ENCODE measurements at regions not wholly inside any gene's neighbourhood (a gene's known extent, or its start where the extent isn't known, plus 50 kb on each side); places are given as distances from the start of the nearest gene placed in this dataset.

DNA sequence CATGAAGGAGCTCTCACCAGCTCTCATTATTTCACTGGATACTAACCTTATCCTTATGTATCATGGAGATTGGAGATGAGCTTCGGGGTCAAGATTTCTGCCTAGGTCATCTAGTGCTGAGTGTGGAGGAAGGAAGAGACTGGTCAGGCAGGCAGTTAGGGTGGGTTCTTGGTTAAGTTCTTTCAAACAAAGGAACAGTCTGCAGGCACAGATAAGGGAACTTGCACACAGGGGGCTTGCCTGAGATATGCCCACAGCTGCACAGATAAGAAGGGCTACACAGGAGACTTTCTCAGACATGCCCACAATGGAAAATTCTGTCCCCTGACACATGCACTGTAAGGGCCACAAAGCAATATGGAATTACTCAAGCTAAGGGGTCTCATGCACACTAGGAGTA lies 904.1 kb downstream of the NLGN4X start:
- no TSS peak for BruUV-seq (replicated peaks)
- in situ Hi-C loops (cut with MboI), result no loop called here
- SMC1A ChIA-PET (ENCODE audit: uncharacterized antibody, unreplicated experiment), result no interaction called here

More for the DNA sequence above, 904.1 kb downstream of the NLGN4X start:
- no peaks in the 10 kb centered on the region for H4K20me1 ChIP-seq (ENCODE audit: control insufficient read depth, insufficient read depth)
- WGBS (ENCODE audit: insufficient coverage, insufficient replicate concordance, low lambda C conversion rate, missing lambda C conversion rate), result 5% methylated on average over 1 of the region's 1 CpG
- no peak overlapping the region for H3K4me2 ChIP-seq (ENCODE audit: control insufficient read depth, insufficient read depth)
- no peaks in the 10 kb centered on the region for H3K36me3 ChIP-seq (ENCODE audit: control insufficient read depth in 2 of 2, insufficient read depth in 2 of 2, low read length in 1 of 2)
- intact Hi-C loops (cut with micrococcal nuclease; ENCODE audit: unreplicated experiment), result no loop called here
- H2AFZ ChIP-seq (ENCODE audit: control insufficient read depth, low read depth, low read length), result no peak overlapping the region
- H3K4me3 ChIP-seq, result no peak overlapping the region
- ChIA-PET RAD21 (ENCODE audit: unreplicated experiment) (no interaction called here), CTCF (no interaction called here), POLR2A (no interaction called here)
- TF ChIP-seq SMC3 (IDR thresholded peaks at IDR 0.05; ENCODE audit: borderline replicate concordance, low read length) (no peak), TARDBP (IDR thresholded peaks at IDR 0.05; ENCODE audit: borderline replicate concordance) (no peak), NR2F1 (conservative IDR thresholded peaks at IDR 0.05) (no peak), BHLHE40 (IDR thresholded peaks at IDR 0.05; ENCODE audit: borderline replicate concordance in 1 of 2, low read depth in 2 of 2, low read length in 1 of 2) (no peak), POLR2AphosphoS5 (IDR thresholded peaks at IDR 0.05; ENCODE audit: low read length) (no peak), SMAD1 (IDR thresholded peaks at IDR 0.05; ENCODE audit: low read depth, partially characterized antibody) (no peak), GABPA (IDR thresholded peaks at IDR 0.05; ENCODE audit: low read depth) (no peak), CHD4 (IDR thresholded peaks at IDR 0.05) (no peak)
- TF ChIP-seq, protein P1, sequence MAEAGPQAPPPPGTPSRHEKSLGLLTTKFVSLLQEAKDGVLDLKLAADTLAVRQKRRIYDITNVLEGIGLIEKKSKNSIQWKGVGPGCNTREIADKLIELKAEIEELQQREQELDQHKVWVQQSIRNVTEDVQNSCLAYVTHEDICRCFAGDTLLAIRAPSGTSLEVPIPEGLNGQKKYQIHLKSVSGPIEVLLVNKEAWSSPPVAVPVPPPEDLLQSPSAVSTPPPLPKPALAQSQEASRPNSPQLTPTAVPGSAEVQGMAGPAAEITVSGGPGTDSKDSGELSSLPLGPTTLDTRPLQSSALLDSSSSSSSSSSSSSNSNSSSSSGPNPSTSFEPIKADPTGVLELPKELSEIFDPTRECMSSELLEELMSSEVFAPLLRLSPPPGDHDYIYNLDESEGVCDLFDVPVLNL (IDR thresholded peaks at IDR 0.05; ENCODE audit: low read depth, low read length), result no peak
- TF ChIP-seq, protein P2, sequence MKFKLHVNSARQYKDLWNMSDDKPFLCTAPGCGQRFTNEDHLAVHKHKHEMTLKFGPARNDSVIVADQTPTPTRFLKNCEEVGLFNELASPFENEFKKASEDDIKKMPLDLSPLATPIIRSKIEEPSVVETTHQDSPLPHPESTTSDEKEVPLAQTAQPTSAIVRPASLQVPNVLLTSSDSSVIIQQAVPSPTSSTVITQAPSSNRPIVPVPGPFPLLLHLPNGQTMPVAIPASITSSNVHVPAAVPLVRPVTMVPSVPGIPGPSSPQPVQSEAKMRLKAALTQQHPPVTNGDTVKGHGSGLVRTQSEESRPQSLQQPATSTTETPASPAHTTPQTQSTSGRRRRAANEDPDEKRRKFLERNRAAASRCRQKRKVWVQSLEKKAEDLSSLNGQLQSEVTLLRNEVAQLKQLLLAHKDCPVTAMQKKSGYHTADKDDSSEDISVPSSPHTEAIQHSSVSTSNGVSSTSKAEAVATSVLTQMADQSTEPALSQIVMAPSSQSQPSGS (IDR thresholded peaks at IDR 0.05; ENCODE audit: low read length), result no peak
- H3K4me1 ChIP-seq (ENCODE audit: control insufficient read depth, insufficient read depth, low read length), result no peaks in the 10 kb centered on the region
- no peak for ATAC-seq
- H3K9me3 ChIP-seq (replicated peaks; ENCODE audit: control insufficient read depth, insufficient read depth, low read length), result no peaks in the 10 kb centered on the region
- no peaks in the 10 kb centered on the region for H3K27me3 ChIP-seq (replicated peaks in 1 of 2; ENCODE audit: control insufficient read depth in 2 of 2, insufficient read depth in 2 of 2, low read length in 1 of 2)
- FAIRE-seq, result no peak
- no peak for DNase-seq (ENCODE audit: low read depth, low spot score)
- no peaks in the 10 kb centered on the region for H3K79me2 ChIP-seq (ENCODE audit: control insufficient read depth, insufficient read depth, low read length)
- H3K27ac ChIP-seq (ENCODE audit: control insufficient read depth, insufficient read depth), result no peak overlapping the region
- no peak overlapping the region for H3K9ac ChIP-seq (ENCODE audit: control insufficient read depth, insufficient read depth, low read length)

Data from GM12878 (cell line).